ENCODE measurements at regions not wholly inside any gene's neighbourhood (a gene's known extent, or its start where the extent isn't known, plus 50 kb on each side); places are given as distances from the start of the nearest gene placed in this dataset.
A peak's percentile ranks its signal among the peaks of the same experiment; 100 is the strongest.

DNA sequence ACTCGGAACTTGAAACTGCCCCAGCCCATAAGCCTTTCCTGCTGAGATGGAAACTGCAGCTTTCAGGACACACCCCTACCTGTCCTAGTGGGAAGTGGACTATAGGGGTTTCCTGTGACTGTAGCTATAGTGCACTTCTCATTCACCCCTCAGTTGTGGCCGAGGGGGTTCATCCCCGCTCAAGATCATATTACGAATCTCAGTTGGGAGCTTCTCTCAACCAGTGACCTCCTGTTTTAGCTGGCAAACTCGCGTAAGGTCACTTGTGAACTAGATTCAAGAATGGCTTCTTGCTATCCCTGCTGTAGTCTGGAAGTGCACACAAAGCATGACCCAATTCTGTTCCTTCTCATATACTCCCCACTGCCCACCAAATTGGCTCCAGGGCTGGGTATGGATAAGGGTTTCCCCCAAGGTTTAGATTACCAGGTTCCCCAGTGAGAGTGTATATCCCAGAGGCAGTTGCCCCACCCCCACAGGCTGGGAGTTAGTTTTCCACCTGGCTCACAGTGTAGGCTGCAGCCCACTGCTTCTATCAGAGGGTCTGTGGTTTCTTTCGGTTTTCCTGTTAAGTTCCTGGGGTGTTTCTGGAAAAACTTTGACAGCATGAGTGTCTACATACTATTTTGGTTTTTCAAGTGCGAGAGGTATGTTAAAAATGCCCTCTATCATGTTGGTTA is 812.9 kb downstream of the JRKL start:
- no peak for DNase-seq

DNA sequence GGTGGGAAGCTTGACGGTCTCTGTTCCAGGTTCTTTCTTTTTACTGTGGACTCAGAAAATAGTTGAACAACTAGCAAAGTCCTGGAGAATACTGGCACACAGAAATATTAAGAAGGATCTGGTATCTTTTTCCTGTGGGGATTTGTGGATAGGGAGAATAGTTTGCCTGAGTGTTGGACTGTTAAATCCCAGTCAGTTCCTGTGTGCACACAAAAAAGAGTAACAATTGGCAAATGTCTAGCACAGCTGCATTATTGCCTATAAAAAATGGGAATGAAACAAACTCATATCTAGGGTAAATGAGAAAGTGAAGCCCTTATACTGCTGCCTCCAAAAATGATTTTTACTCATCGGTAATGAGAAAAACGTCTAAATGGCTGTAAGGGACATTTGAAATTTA is 828.2 kb downstream of the JRKL start:
- no peak for DNase-seq

DNA sequence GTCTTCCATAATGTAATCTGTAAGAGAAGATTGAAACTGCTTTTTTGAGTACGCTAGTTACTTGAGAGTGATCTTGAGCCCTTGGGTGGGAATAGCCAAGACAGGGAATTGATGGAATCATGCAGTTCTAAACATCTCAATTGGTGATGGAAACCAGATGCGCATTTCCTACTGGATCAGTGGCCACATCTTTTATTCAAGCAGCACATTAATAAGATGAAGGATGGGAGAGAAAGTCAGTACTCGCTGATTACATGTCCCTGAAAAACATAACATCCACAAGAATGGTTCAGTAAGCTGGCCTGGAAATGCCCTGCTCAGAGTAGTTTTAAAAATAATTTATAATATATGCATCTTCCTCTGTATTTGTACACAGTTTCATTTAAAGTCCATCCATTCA is 833.8 kb downstream of the JRKL start:
- DNase-seq: no peak

DNA sequence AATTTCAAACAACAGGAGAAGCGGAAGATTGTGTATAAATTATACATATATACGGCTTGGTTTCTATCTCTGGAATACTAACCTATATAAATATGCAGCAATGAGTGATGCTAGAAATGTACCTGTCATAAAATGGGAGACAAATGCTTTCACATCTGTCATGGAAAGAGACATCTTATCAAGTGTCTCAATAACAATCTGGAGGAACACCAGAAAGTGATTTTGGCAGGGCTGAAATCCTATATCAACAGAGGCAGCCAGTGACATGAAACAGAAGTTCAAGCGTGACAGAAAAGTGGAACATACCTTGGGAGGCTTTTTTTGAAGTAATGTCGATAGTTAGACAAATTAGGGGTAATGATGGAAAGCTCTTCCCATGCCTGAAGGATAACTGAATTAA is 834.6 kb downstream of the JRKL start:
- DNase-seq: no peak

DNA sequence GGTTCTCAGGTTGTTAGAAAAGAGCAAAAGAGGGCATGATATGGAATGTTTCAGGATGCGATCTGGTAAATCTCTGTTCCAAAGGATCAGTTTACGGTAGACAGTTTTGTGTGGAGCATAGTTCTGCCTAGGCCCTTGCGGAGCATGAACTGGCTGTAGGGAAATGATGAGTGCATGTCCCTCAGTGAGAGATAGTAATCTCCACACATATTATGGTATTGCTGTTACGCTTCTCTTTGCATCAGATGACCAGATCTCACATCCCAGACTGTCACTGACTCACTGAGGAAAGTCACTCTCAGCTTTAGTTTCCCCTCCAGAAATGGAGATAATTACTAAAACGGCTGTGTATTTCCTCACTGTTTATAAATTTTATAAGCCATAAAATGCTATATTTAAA is 836.0 kb downstream of the JRKL start:
- DNase-seq: no peak

DNA sequence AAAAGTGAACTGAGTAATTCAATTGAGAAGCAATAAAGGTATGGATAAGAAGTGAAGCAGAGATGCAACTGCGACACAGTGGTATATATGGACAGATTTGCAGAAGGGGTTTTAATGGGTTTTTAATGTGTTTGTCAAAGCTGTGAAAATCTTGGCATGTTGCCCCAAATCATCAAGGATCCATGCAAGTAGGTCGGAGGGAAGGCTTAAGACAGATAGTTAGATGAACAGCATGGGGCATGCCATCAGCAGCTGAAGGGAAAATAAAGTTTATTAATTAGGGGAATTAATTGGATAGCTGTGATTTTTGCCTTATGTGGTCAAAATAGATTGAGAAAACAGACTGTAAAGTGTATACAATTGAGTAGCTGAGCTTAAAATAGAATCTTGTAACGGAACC is 840.1 kb downstream of the JRKL start:
- no peak for DNase-seq

DNA sequence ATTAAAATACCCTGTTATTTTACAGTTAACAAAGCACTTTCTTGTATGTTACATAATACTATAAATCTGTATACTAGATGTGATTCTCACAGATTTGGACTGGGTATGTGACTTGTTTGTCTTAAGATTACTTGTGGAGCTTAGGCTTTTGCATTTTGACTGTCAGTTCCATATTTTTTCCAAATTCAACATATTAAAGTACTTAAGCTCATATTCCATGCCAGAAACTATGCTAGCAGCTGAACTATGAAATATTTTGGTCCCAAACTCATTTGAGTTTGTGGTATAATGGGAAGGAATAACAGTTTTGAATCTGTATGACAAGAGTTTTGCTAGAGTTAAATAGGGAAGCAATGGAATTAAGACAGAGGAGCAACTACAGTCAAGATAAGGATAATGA is 841.4 kb downstream of the JRKL start:
- no peak for DNase-seq

DNA sequence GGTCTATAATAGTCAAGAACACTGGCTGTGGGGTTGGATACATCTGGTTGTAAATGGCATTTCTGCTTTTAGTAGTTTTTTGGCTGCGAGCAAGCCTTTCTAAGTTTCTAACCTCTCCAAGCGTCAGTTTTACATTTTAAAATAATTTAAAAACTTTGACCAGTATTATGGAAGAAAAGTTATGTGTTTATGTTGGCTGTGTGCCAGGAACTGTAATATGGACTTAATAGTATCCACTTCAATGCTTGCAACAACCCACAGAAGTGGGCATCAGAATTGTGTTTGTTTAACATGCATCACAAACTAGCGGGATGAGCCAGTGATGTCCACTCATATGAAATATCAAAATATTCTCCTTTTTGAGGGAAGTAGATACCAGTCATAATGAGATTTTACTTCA is 844.2 kb downstream of the JRKL start:
- no peak for DNase-seq

DNA sequence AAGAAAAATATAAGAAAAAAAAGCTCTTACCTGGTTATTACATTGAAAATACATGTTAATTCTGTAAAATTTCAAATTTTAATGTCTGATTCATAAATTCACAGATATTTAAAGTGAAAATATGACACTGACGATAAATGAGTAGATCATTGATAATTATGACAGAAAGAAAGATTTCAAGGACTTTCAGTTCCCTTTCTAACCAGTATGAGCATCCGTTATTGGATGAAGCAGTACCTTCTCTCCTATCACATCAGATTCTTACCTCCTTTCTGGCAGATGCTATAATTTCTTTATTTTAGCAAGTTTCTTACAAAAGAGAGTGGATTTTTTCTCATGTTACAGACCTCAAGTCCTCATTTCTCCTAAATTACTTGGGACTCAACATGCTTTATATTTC is 847.3 kb downstream of the JRKL start:
- DNase-seq: no peak

DNA sequence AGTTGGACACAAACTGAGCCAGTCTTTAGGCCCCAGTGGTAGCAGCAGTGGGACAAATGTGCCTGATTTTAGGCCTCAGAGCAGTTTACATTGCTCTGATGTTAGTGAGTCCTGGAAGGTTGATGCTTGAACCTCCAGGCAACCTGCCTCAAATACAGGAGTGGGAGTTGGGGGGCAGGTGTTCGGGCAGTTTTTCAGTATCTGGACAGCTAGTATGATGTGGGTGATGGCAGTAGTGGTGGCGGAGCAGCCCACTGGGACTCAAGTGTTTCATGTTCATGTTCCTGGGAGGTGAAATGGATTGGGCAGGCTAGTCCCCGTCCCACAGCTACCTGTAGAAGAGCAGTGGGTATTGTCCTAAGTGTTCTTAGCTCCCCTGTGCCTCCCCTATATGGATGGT is 857.8 kb downstream of the JRKL start:
- no peak for DNase-seq

DNA sequence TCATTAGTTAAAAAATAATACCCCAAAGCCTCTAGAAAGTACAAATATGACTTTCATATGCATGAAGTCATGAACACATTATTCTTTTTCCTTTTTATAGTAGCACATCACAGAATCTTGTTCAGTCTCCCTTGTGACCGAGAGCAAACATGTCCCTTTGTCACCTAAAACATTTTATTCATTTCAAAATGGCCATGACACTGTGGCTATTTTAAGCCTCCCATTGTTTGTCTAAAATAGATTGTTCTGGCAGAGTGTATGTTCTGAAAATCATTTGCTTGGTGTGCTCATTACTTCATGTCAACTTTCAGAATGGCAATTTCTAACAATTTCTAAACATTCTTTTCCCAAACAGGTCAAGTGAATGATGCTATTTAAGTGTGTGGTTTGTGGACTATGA is 865.0 kb downstream of the JRKL start:
- no peak for DNase-seq

DNA sequence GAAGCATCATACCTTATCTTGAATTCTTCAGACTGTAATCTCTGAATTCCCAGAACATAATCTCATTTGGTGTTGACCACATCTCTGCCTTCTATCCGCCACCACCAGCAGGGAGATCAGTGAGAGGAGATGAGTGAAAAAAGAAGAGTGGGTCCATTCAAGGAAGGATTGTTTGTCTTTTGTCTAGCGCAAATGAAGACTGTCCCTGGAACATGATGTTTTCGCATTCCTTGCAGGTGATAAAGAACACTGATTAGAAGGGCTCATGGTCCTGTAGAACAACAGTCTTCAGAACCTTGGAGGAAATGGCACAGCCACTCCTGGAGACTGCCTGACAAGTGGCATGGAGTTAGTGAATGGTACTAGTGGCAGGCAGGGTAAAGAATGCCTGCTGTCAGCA is 869.6 kb downstream of the JRKL start:
- no peak for DNase-seq

DNA sequence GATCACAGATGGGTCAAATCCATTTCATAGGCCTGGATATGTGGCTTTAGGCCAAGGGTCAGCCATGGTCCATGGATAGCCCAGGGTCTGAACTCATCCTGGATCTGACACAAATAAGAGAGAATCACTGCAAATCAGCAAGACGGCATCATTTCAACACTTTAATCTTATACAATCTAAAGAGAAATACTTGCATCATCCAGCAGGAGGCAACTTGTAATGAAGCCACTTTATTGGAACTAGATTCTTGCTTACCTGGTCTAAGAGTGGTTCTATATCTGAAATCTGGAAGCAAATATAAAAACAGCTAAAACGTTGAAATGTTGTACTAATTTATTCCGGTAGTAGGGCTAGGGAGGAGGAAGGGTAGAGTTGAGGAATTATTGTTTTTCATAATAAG is 870.1 kb downstream of the JRKL start:
- DNase-seq: no peak

DNA sequence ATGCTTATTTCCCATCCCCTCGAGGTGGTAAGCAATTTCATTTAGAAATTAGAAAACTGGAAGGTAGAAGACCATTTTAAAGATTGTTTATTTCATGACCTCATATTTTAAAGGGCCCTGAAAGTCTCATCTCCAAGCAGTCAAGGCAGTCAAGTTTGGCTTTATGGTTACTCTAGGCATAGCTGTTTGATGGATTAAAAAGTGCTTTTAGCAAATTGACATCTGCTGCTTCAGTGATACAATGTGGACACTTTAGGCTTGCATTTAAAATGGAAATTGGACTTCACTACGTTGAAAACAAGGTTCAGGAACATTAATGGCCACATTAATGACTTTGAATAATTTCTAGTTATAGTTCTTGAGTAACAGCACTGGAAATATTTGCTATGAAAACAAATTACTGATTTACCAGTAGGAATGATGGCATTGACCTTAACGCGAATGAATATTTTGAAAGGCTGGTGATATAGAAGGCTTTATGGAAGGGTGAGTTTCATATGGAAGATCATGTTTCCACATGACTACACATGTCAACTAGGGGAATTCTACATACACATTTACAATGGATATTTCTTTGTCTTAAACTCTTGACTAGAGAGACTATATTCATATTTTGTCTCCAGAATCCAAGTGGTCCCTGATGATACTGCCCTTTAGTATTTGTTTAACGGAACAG is 873.5 kb downstream of the JRKL start:
- DNase-seq: no peak

DNA sequence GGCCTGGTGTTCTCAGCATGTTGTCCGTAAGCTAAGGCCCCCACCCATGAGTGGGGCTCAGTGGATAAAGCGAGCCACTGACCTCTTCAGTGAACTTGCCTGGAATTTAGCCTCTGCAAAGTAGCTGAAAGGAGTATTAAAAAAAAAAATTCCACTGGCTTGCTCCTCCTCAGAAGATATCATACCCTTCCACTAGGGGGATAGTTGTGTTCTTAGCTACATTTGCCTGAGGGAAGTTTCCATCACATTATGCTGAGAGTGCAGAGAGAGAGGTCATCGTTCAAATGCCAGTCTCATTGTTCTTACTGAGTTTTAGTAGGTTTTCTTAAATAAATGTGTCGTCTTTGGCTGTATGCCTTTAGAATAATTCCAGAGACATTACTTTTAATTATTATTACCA is 879.7 kb downstream of the JRKL start:
- DNase-seq: peak; percentile 48 to 74

DNA sequence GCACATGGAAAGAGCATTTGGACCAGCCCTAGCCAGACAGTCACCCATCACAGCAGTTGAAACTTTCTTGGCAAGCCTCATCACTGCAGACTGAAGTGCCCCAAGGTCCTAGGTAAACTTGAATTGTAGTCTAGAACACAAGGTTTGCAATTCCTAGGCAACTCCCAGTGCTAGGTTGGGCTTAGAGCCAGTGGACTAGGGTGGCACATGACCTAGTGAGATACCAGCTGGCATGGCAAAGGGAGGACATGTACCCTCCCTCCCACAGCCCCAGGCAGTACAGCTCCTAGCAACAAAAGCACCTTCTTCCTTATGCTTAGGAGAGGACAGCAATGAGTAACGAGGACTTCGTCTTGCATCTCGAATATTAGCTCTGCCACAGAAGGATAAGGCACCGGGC is 889.5 kb downstream of the JRKL start:
- no peak for DNase-seq

DNA sequence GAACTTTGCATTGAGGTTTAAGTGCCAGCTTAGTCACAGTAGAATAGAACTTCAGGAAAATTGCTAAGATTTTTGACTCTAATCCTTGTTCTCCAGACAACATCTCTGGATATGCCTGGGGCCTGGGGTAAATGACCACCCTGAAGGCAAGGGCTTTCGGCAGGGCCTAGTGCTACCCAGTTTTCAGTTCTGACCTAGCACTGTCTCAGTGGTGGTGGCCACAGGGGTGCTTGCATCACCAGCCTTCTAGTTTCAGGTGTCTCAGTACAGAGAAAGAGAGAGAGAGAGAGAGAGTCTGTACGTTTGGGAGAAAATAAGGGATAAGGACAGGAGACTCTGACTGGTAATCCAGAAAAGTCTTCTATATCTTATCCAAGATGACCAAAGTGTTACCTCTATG is 890.5 kb downstream of the JRKL start:
- no peak for DNase-seq

DNA sequence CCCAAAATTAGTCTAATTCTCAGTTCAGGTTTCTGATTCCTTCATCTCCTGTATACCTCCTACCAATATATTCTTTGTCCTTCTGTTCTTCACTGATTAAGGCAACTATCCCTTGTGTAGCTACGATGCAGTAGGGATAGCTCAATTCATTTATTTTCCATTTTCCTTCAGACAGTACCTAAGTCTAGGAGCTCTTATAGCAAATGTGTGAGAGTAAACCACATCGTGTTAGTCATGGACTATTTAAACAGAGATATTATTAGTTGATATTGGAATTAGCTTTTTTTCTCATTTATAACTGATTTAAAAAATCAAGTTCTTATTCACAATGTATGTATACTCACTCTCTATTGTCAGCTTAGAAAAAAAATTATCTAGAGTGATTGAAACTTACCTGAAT is 900.0 kb downstream of the JRKL start:
- no peak for DNase-seq

DNA sequence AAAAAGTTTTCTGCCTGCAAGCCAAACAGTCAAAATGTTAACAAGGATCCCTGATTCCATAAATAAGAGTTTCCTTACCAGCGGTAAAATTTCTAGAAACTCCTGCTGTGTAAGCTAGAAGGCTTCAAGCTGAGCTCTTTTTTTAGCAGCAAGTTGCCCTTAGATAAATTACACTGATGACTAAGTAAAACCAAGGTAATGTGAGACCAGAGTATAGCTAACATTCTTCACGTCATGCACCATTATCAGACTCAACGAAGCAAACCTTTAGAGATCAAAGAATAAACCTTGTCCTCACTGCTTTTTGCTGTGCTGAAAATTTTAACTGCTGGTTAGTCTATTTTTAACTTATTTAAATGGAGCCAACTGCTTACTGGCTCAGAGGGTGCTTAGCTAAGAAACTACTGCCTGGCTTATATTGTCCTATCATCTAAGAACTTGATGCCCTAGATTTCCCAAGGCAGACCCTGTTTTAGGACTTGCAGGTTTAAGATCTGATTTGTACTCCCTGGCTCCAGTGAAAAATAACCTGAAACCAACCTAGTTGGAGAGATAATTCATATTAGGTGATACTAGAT is 900.7 kb downstream of the JRKL start:
- no peak for DNase-seq

DNA sequence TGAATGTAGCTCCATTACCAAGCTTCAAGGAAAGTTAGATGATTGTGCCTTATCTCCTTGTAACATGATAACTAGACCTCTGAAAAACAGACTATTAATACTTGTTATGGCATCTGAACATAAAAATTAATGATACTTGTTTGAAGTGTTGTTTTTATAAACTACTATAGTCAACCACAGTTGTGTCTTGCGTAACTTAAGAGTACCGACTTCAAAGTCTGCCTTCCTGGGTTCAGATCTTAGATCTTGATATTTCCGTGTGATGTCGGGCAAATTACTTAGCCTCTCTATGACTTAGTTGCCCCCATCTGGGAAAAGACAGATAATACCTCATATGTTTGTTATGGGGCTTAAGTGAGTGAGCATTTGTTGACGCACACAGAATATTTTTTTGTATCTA is 906.5 kb downstream of the JRKL start:
- no peak for DNase-seq

DNA sequence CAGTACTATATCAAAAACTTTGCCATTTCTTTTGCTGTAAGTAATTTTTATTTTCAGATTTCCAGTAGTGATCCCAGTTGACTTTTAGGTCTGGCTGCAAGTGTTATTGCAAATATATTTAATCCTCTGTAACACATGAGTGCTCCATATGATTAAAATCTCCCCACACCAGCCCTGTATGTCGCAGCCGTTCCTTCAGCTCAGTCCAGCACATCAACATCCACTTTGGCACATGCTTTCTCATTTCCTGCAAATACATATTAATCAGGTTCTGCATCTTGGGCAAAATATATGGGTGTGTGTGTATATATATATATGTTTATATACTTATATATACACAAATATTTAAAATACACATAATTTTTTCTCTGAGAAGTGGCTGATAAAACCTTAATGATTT is 919.5 kb downstream of the JRKL start:
- DNase-seq: no peak

DNA sequence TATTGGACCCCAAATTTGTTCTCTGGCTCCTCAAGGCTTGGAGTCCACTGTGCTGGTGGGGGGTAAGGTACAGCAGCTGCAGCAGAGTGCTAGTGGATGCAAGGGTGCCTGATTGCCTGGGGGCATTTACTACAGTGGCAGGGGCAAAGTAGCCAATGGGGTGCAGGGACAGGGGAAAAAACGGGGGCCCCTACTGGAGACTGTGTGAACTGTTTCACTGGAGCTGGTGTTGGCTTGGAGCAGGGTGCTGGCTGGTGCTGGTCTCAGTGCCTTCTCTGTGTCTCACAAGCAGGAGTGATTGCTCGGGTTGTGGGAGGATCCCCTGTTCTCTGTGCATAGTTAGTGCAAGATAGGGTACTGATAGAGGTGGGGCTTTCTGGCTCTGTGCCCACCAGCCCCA is 935.9 kb downstream of the JRKL start:
- no peak for DNase-seq

DNA sequence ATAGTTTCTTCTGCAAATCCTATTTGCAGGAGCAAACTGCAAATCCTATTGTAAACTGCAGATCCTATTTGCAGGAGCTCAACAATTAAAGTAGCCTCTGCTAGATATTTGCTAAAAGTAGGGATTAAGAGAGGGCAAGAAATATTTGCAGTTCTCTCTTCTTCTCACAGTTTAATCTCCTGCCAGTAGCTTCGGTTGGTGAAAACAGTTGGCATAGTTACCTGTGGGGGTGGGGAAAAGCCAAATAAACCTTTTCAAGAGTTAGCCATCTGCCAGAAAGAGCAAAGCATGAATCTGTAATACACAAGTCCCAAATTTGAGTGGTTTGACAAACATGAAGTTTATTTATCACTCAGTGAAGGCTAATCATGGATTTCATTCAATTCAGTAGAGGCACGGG is 942.5 kb downstream of the JRKL start:
- no peak for DNase-seq

DNA sequence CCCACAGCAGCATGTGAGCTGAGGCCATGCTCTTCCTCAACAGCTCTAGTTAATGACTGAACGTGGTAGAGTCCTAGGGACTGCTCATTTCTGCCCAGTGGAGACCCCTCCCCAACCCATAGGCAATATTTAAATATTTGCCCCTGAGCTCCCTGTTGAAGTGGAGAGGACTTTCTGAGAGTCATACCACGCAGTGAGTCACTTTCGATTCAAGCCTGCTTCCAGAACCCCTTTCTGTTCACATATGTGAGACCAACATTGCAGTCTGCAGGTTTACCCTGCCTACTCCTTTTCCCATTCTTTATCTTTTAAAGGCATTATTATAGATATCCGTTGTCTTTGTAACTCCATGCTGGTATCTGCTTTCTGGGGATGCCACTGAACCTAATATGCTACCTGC is 946.3 kb downstream of the JRKL start:
- DNase-seq: no peak

DNA sequence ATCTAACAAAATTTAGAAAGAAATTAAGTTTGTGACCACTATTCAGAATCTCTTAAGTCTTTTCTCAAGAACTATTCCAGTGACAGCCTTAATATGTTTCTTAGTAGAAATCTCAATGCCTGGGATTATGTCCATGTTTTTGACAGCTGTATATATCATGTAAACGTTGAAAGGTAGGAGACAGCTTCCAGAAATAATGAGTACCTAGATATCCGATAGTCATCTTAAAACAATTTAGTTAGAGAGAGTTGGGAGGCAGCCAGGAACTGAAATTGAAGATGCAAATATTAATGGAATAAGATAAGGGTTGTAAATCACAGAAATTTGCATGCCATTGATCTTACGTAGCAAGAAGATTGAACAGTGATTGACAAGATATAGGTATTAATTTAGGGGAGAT is 955.2 kb downstream of the JRKL start:
- peak; percentile 58 to 66 for DNase-seq

All from NCI-H526 (cell line).